GM12891 (cell line): ENCODE measurements at regions not wholly inside any gene's neighbourhood (a gene's known extent, or its start where the extent isn't known, plus 50 kb on each side); places are given as distances from the start of the nearest gene placed in this dataset.

Source experiments
- POLR2A ChIP-seq: IDR thresholded peaks from 2 replicates; pipeline ENCODE4 v1.6.1; 2011; ENCODE audit warnings: low read depth, low read length, control low read depth
- POLR2AphosphoS5 ChIP-seq: IDR thresholded peaks from 2 replicates; pipeline ENCODE4 v1.6.1; 2011; ENCODE audit warnings: low read depth, low read length, control low read depth

- no peak for TF ChIP-seq POLR2A
- no peak for TF ChIP-seq POLR2AphosphoS5
These were observed 114.5 kb upstream of the SALL3 start for GRCh38 chr18:78865056-78865598.
